Coronary artery (tissue), 2 donors: ENCODE measurements at regions not wholly inside any gene's neighbourhood (a gene's known extent, or its start where the extent isn't known, plus 50 kb on each side); places are given as distances from the start of the nearest gene placed in this dataset.

Experiments
- DNase-seq: peaks from one replicate; pipeline ENCODE4 v3.0.0-alpha.2; 2017; ENCODE audit warnings: low spot score
- H3K27ac ChIP-seq, 2 donors: fragments of 200-600 bp; sonication (generic); one replicate each; pipeline ENCODE4 v1.5.1; 2016 to 2019
- H3K4me3 ChIP-seq: fragments of 200-600 bp; sonication (generic); 2 replicates; pipeline ENCODE4 v1.5.1; 2016; ENCODE audit warnings: mild to moderate bottlenecking, moderate library complexity
- CTCF ChIP-seq: fragments of 200-600 bp; sonication (generic); IDR thresholded peaks from one replicate; pipeline ENCODE4 v1.5.1; 2019; ENCODE audit warnings: antibody characterized with exemption

- DNase-seq = no peak
- no peak for TF ChIP-seq CTCF
- Histone ChIP-seq H3K4me3 (no peak overlapping the region), H3K27ac (no peak overlapping the region)
Measured at GRCh38 chr21:39110431-39110830, 72.8 kb downstream of the PSMG1 start.

GRCh38 chr21:39109596-39110210 is 73.5 kb downstream of the PSMG1 start:
- no peak for DNase-seq
- H3K4me3 ChIP-seq = no peak overlapping the region

GRCh38 chr21:39109163-39109530 is 74.1 kb downstream of the PSMG1 start:
- no peak for TF ChIP-seq CTCF
- Histone ChIP-seq H3K27ac (no peak overlapping the region), H3K4me3 (no peak overlapping the region)
- no peak for DNase-seq

More at GRCh38 chr21:39109596-39110210, 73.5 kb downstream of the PSMG1 start:
- no peak for TF ChIP-seq CTCF
- no peak overlapping the region for H3K27ac ChIP-seq

GRCh38 chr21:39108291-39109162 is 74.7 kb downstream of the PSMG1 start:
- no peak overlapping the region for H3K27ac ChIP-seq
- no peak overlapping the region for H3K4me3 ChIP-seq
- DNase-seq = peak; percentile 65
- TF ChIP-seq CTCF = no peak

- DNase-seq = no peak
Measured at GRCh38 chr21:39107739-39108138, 75.5 kb downstream of the PSMG1 start.

GRCh38 chr21:39106881-39107462 is 76.3 kb downstream of the PSMG1 start:
- Histone ChIP-seq H3K27ac (no peak overlapping the region), H3K4me3 (no peak overlapping the region)
- no peak for TF ChIP-seq CTCF
- DNase-seq = no peak

More at GRCh38 chr21:39107739-39108138, 75.5 kb downstream of the PSMG1 start:
- no peak for TF ChIP-seq CTCF
- H3K27ac ChIP-seq = no peak overlapping the region
- H3K4me3 ChIP-seq = no peak overlapping the region
